OCI-LY3 (cell line): ENCODE measurements at regions not wholly inside any gene's neighbourhood (a gene's known extent, or its start where the extent isn't known, plus 50 kb on each side); places are given as distances from the start of the nearest gene placed in this dataset.

Source experiments
- H2AFZ ChIP-seq: fragments of 200-600, 300-600 bp; shearing (Covaris generic); 2 replicates; pipeline ENCODE4 v1.6.0; 2014; ENCODE audit warnings: antibody characterized with exemption, low read depth, low read length
- H3K27ac ChIP-seq: fragments of 200-600, 300-600 bp; sonication (generic); 2 replicates; pipeline ENCODE4 v1.5.1; 2014; ENCODE audit warnings: mild to moderate bottlenecking, low read length, moderate library complexity, mixed read lengths
- H3K27me3 ChIP-seq: fragments of 200-600, 300-600 bp; sonication (generic); 2 replicates; pipeline ENCODE4 v1.6.1; 2014; ENCODE audit warnings: low read depth, low read length, mixed read lengths
- H3K36me3 ChIP-seq: fragments of 200-600, 300-600 bp; sonication (generic); replicated peaks from 2 replicates; pipeline ENCODE3; 2014; ENCODE audit warnings: low read depth, low read length, mixed read lengths
- H3K4me1 ChIP-seq: fragments of 300-600, 200-600 bp; sonication (generic); 2 replicates; pipeline ENCODE4 v1.6.1; 2014; ENCODE audit warnings: low read length, mixed read lengths
- H3K4me2 ChIP-seq: fragments of 200-600, 300-600 bp; sonication (generic); 2 replicates; pipeline ENCODE4 v1.6.1; 2014; ENCODE audit warnings: low read length, mixed read lengths
- H3K4me3 ChIP-seq: fragments of 300-600, 200-600 bp; sonication (generic); 2 replicates; pipeline ENCODE4 v1.5.1; 2014; ENCODE audit warnings: antibody characterized with exemption, mild to moderate bottlenecking, low read length, moderate library complexity
- H3K79me2 ChIP-seq: fragments of 300-600, 200-600 bp; shearing (Covaris generic); 2 replicates; pipeline ENCODE4 v1.6.1; 2014; ENCODE audit warnings: mild to moderate bottlenecking, low read length, mixed read lengths
- H3K9ac ChIP-seq: fragments of 300-600, 200-600 bp; shearing (Covaris generic); 2 replicates; pipeline ENCODE4 v1.6.0; 2014; ENCODE audit warnings: mild to moderate bottlenecking, low read length, moderate library complexity
- H3K9me3 ChIP-seq: fragments of 200-600, 300-600 bp; shearing (Covaris generic); 2 replicates; pipeline ENCODE4 v1.6.1; 2014; ENCODE audit warnings: low read length, mixed read lengths; ENCODE audit not compliant: insufficient read depth
- H4K20me1 ChIP-seq: fragments of 200-600, 300-600 bp; sonication (generic); 2 replicates; pipeline ENCODE4 v1.6.1; 2016; ENCODE audit warnings: low read length, mixed read lengths; ENCODE audit not compliant: insufficient read depth
- EZH2phosphoT487 ChIP-seq: fragments of 200-600 bp; shearing (Covaris generic); IDR thresholded peaks from 2 replicates; pipeline ENCODE4 v1.6.1; 2018; ENCODE audit warnings: antibody characterized with exemption, mixed run types, low read depth
- TF ChIP-seq, protein P1 (sequence below): fragments of 200-600, 300-600 bp; sonication (generic); IDR thresholded peaks from 2 replicates; pipeline ENCODE4 v1.5.1; 2014; ENCODE audit warnings: antibody characterized with exemption, low read length, low read depth

DNA sequence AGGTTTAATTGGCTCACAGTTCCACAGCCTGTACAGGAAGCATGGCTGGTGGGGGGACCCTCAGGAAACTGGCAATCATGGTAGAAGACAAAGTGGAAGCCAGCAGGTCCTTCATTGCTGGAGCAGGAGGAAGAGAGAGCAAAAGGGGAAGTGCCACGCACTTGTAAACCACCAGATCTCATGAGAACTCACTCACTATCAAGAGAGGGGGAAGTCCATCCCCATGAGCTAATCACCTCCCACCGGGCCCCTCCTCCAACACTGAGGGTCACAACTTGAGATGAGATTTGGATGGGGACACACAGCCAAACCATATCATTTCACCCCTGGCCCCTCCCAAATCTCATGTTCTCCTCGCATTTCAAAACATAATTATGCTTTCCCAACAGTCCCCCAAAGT, 171.9 kb upstream of the CACNA2D1 start:
- no peak overlapping the region for H3K9ac ChIP-seq
- no peaks in the 10 kb centered on the region for H3K79me2 ChIP-seq
- no peaks in the 10 kb centered on the region for H3K27me3 ChIP-seq
- no peak overlapping the region for H3K4me3 ChIP-seq
- no peaks in the 10 kb centered on the region for H4K20me1 ChIP-seq
- no peaks in the 10 kb centered on the region for H3K9me3 ChIP-seq
- peak overlapping the region; percentile 66; the same call in 1 of the 2 replicates for H2AFZ ChIP-seq
- H3K27ac ChIP-seq, result peak overlapping the region; percentile 30
- H3K4me1 ChIP-seq, result peaks cover 22% of the 10 kb centered on the region
- no peaks in the 10 kb centered on the region for H3K36me3 ChIP-seq
- TF ChIP-seq, protein P1, sequence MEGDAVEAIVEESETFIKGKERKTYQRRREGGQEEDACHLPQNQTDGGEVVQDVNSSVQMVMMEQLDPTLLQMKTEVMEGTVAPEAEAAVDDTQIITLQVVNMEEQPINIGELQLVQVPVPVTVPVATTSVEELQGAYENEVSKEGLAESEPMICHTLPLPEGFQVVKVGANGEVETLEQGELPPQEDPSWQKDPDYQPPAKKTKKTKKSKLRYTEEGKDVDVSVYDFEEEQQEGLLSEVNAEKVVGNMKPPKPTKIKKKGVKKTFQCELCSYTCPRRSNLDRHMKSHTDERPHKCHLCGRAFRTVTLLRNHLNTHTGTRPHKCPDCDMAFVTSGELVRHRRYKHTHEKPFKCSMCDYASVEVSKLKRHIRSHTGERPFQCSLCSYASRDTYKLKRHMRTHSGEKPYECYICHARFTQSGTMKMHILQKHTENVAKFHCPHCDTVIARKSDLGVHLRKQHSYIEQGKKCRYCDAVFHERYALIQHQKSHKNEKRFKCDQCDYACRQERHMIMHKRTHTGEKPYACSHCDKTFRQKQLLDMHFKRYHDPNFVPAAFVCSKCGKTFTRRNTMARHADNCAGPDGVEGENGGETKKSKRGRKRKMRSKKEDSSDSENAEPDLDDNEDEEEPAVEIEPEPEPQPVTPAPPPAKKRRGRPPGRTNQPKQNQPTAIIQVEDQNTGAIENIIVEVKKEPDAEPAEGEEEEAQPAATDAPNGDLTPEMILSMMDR, result no peak
- no peak for TF ChIP-seq EZH2phosphoT487
- H3K4me2 ChIP-seq, result peak overlapping the region; percentile 61

- TF ChIP-seq EZH2phosphoT487, result no peak
- TF ChIP-seq, protein P1, result no peak
- H3K4me1 ChIP-seq, result 0 out of 2 replicates have a peak, but pooled peaks cover under 1% of the 10 kb centered on the region
- H3K27me3 ChIP-seq, result no peaks in the 10 kb centered on the region
- no peaks in the 10 kb centered on the region for H4K20me1 ChIP-seq
- H3K4me2 ChIP-seq, result no peak overlapping the region
- no peak overlapping the region for H2AFZ ChIP-seq
- H3K9me3 ChIP-seq, result no peaks in the 10 kb centered on the region
- no peak overlapping the region for H3K27ac ChIP-seq
- H3K79me2 ChIP-seq, result no peaks in the 10 kb centered on the region
- no peak overlapping the region for H3K9ac ChIP-seq
- H3K4me3 ChIP-seq, result no peak overlapping the region
- no peaks in the 10 kb centered on the region for H3K36me3 ChIP-seq
Measured at GRCh38 chr7:82609746-82610145, 166.2 kb upstream of the CACNA2D1 start.

GRCh38 chr7:82605247-82605864, 161.8 kb upstream of the CACNA2D1 start:
- H3K79me2 ChIP-seq, result no peaks in the 10 kb centered on the region
- no peaks in the 10 kb centered on the region for H3K27me3 ChIP-seq
- H3K9me3 ChIP-seq, result no peaks in the 10 kb centered on the region
- no peaks in the 10 kb centered on the region for H3K4me1 ChIP-seq
- H3K36me3 ChIP-seq, result no peaks in the 10 kb centered on the region
- H3K27ac ChIP-seq, result no peak overlapping the region
- no peak overlapping the region for H3K9ac ChIP-seq
- no peak overlapping the region for H3K4me2 ChIP-seq
- TF ChIP-seq, protein P1, result peak; percentile 85
- no peak for TF ChIP-seq EZH2phosphoT487
- no peaks in the 10 kb centered on the region for H4K20me1 ChIP-seq
- no peak overlapping the region for H3K4me3 ChIP-seq
- H2AFZ ChIP-seq, result no peak overlapping the region

GRCh38 chr7:82602066-82602465, 158.5 kb upstream of the CACNA2D1 start:
- H3K9ac ChIP-seq, result no peak overlapping the region
- H4K20me1 ChIP-seq, result no peaks in the 10 kb centered on the region
- H3K79me2 ChIP-seq, result no peaks in the 10 kb centered on the region
- no peak overlapping the region for H3K4me2 ChIP-seq
- no peaks in the 10 kb centered on the region for H3K36me3 ChIP-seq
- H3K9me3 ChIP-seq, result no peaks in the 10 kb centered on the region
- no peak overlapping the region for H3K27ac ChIP-seq
- H3K27me3 ChIP-seq, result no peaks in the 10 kb centered on the region
- TF ChIP-seq EZH2phosphoT487, result no peak
- TF ChIP-seq, protein P1, result no peak
- no peaks in the 10 kb centered on the region for H3K4me1 ChIP-seq
- H3K4me3 ChIP-seq, result no peak overlapping the region
- no peak overlapping the region for H2AFZ ChIP-seq
